GM18951 (cell line): ENCODE measurements at regions not wholly inside any gene's neighbourhood (a gene's known extent, or its start where the extent isn't known, plus 50 kb on each side); places are given as distances from the start of the nearest gene placed in this dataset.
"Not testable (repeated sequence)": the region's sequence is repeated elsewhere in the genome, so short reads cannot be mapped to it uniquely, and the experiment has no call there.

Source experiments
- POLR2A ChIP-seq: IDR thresholded peaks from 4 replicates; pipeline ENCODE4 v1.6.1; 2011; ENCODE audit warnings: mild to moderate bottlenecking; ENCODE audit not compliant: insufficient read length, insufficient read depth; ENCODE audit errors: extremely low read depth
- in situ Hi-C: fragments of 300-500 bp; cut with MboI; formaldehyde crosslinking; loops from one replicate; pipeline ENCODE4 v1.12.0; 2022; ENCODE audit warnings: low sequenced_read_pairs, mixed read lengths, inconsistent platforms; ENCODE audit not compliant: unreplicated experiment

DNA sequence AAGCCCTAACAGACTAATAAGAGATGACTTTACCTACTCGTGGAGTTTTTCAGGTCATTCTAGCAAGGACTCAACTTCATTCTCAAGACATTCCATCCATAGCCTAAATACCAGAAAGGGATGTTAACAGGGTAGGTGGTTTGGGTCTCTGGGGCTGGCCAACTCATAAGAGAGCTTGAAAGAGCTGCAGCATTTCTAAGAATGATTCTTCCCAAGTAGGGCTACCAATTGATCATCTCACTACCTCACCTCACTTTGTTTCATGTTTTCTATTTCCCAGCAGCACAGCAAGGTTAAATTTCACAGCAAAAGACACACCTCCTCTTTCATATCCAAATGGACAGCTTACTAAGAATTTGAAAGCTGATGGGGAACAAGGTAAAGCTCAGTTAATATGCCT is 614.8 kb upstream of the DIPK2B start:
- no peak for TF ChIP-seq POLR2A
- in situ Hi-C loops = no loop called here

DNA sequence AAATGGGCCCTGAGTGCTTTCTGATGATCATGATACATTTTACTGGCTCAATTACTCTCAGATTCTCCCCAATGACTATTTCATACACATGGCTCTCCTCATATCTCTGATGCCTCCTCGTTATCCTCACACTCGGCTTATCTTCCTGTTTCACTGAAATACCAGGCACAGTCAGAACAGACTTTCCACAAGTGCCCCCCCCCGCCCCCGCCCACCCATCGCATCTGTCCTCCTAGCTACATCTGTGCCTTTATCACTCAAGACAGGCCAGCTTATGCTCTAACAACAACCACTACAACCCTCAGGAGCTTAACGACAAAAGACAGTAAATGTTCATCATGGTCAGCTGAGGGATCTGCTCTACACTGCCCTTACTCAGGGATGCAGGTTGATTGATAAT is 610.6 kb upstream of the DIPK2B start:
- no peak for TF ChIP-seq POLR2A
- in situ Hi-C loops = no loop called here

DNA sequence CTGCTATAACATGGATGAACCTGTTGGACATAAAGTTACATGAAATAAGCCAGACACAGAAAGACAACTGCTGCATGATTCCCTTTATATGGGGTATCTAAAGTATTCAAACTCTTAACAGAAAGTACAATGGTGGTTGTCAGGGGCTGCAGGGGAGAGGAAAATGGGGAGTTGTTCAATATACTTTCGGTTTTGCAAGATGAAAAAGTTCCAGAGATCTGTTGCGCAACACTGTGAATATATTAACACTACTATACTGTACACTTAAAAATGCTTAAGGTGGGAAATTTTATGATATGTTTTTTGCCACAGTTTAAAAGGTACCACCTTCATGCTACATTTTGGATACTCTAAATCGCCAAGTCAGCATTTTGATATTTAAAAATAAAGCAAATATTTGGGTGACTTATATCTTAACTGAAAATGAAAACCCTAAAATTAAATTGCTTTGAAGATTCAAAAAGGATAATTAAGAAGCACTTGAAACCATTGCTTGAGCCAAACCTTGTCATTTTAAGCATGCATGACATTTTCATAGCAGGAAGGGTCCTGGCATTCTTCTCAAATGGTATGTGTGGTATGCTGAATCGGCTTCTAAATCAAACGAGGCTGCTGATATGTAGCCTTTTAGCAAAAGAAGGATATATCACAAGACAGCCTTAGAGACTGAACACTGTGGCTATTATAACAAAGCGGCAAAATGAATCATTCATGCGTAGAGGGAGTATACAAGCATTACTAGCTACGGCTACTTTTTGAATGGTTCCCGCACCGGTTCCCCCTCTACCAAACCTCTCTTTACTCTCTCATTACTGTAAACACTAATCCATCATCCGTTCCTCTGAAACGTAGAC is 607.1 kb upstream of the DIPK2B start:
- in situ Hi-C loops = no loop called here

DNA sequence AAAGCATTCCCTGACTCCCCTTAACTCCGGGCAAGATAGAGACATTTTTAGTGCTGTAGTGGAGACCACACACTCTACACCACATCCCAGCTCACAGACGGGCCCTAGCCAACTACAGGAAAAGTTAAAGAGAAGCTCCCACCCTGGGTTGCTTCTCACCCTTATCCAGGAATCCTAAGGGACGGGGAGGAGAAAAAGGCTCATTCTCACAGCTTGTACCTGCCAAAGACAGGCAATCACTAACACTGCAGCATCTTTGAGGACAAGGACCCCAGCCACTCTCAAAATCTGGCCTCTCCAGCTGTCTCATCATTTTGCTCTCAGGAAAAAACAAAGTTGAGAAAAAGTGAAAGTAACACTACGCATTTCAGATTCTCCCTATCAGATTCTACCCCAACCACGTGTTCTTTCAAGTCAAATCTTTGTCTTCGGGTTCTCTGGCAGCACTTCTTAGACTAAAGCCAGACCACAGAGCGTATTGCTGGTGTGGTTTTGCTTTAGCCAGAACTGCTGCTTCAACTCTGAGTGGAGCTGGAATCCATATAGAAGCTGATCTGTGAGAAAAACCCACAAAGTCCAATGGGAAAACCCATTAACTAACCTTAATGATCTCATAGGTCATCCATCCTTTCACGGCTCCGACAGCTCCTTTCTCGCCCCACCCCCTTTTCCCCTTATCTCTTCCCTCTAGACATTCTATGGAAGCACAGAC is 605.9 kb upstream of the DIPK2B start:
- in situ Hi-C loops = no loop called here
- no peak for TF ChIP-seq POLR2A

More for the DNA sequence above, 607.1 kb upstream of the DIPK2B start:
- TF ChIP-seq POLR2A = no peak

DNA sequence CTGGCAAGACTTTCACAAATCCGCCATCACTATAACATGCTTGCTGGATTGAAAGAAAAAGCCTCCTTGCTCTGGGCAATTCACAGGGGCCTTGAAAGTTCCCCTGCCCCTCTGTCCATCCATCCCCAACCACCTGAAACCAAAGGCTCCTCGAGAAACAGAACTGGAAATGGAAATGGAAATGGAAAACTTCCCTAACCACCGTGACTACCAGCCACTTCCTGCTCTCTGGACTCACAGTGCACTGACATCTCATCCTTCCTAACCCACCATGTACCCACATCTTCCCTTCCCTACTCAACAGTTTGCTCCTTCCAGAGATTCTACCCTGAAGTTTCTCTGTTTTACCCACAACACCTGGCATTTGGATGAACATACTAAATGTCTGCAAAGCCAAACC is 603.6 kb upstream of the DIPK2B start:
- in situ Hi-C loops = no loop called here
- TF ChIP-seq POLR2A = no peak

DNA sequence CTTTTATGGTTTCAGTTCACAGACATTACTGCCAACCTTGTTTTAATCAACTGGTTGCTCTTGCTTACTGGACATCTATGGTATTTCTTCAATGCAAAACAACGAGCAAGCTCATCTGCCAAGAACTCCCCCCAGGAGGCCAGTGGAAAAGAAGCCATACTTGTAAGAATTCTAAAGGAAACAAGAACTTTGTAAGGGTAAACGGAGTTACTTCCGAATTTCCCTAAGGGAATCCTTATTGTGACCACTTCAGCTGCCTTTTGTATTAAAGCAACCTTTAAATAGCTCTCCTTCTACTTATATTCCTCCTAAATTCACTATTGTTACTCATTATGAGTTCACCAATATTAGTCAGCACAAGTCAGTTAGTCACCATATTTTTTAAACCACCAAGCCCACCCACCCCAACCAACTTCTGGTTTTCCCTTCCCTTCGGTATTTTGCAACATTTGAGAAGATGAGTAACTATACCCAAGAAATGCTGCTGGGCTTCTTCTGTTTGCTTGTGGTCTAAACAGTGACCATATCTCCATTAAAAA is 602.8 kb upstream of the DIPK2B start:
- no peak for TF ChIP-seq POLR2A
- in situ Hi-C loops = no loop called here

DNA sequence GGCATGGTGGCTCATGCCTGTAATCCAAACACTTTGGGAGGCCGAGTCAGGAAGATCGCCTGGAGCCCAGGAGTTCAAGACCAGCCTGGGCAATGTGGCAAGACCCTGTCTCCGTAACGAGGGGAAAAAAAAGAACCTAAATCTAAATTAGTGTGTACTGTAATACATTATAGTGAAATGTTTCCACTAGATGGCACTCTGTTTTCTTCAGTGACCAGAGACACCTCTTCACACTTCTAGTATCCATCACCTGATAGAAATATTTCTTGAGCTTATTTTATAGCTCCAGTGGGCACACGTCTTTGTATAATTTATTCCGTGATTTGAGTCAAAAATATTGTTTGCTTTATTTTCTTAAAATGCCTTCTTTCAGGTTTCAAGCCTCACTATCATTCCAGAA is 600.9 kb upstream of the DIPK2B start:
- in situ Hi-C loops = no loop called here
- TF ChIP-seq POLR2A = no peak

DNA sequence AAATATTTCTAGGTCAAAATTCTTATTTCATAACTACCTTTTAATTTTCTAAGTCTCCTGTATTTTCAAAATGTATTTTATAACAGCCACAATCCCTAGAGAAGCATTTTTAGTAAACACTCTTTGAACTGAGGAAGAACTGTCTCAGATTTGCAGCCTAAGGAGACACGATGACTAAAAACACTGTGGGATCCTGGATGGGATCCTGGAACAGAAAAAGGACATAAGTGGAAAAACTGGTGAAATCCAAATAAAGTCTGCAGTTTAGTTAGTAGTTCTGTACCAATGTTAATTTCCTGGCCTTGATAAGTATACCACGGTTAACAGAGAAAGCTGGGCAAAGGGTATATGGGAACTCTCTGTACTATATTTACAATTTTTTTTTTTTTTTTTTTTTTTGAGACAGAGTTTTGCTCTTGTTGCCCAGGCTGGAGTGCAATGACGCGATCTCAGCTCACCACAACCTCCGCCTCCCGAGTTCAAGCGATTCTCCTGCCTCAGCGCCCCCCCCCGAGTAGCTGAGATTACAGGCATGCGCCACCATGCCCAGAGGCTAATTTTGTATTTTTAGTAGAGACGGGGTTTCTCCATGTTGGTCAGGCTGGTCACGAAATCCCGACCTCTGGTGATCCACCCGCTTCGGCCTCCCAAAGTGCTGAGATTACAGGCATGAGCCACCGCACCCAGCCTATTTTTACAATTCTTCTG is 600.2 kb upstream of the DIPK2B start:
- in situ Hi-C loops = not testable (repeated sequence)

DNA sequence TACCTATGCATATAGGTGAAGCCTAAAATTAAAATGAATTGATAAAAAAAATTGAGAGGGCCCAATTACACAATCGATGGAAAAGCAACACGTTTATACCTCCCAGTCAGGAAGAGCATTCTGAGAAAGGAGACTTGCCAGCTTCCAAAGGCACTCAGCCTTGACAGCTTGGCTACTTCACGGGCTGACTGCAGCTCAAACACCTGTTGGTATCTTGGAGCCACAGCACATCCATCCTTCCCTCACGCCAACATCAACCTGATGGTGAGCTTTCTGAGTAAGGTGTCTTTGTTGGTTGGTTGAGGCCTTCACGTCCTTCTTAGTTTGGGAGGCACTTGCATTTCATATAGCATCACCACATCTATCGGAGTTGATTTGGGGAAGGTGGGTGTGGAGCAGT is 598.9 kb upstream of the DIPK2B start:
- TF ChIP-seq POLR2A = no peak
- in situ Hi-C loops = no loop called here

DNA sequence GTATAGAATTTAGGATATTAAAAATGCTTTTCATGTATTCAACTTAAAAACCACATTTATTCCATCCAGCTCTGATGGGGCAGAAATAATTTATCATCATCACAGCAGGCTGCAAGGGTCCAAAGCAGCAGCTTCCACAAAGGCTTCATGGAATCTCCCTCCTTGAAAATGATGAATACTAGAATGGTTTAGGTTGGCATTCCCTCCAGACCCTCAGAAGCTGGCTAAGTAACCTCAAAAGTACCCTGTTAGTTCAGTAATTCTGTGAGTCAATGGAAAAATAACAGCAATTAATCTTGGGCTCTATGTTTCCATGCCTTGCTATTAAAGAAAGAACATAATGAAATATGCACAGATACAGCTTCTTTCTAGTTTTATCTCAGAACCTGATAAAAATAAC is 594.9 kb upstream of the DIPK2B start:
- in situ Hi-C loops = no loop called here
- no peak for TF ChIP-seq POLR2A

DNA sequence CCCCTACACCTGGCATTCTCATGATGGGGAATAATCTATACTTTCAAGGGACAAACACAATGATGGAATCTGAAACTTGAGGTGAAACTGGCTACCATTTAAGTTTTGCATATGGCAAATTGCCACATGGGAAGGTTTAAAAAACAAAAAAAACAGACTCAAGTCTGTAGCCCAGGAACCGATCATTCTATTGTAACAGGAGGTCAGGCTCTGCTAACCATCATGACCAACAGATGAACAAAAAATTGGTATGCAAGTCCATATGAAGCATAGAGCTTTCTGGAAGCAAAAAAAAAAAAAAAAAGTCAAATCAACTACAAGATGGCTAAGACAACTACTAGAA is 594.3 kb upstream of the DIPK2B start:
- TF ChIP-seq POLR2A = no peak
- in situ Hi-C loops = no loop called here

DNA sequence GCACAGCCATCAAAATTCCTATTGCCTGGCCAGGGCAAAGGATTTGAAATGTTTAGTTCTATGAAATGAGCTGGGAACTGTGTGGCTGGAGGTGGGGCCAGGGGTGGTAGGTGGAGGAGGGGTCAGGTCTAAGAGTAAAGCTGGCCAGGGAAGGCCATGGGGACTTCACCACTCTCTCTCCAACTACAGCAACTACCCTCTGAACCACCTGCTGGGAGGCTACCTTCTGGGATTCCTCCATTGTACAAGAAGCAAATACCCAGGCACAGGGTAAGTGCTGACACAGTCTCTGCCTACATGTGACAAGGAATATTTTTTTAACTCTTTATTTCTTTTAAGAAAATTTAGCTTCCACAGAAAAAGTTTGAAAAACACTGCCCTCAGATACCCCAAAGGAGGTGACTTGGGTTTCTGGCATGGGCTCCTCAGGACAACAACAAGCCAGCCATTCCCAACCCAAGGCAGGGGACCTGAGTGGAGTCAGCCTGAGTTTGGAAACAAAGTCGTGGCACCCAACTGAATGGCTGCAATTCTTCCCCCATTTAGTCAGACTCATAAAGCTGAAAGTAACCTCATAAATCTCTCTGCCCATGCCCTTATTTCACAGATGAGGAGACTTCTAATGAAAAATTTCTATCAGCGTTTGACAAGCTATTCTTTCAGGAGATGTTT is 593.8 kb upstream of the DIPK2B start:
- in situ Hi-C loops = no loop called here
- TF ChIP-seq POLR2A = no peak

DNA sequence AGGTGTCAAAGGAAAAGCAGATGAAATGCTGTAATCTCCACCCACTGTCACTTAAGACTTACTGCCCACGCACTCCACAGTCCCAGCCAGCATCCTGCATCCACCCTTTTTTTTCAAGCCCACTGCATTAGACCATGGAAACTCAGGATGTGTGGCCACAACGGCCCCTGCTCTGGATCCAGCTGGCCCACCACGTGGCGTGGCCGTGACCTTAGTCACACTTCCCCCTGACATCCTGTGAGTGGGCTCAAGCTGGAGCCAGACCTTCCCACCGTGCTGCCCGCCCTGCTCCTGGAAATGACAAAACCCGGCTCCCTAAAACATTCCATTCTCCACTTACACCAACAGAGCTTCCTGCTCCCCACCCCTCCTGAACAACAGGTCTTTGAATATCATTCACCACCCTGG is 588.3 kb upstream of the DIPK2B start:
- no peak for TF ChIP-seq POLR2A
- in situ Hi-C loops = no loop called here
